HG03280 (cell line): ENCODE measurements at regions not wholly inside any gene's neighbourhood (a gene's known extent, or its start where the extent isn't known, plus 50 kb on each side); places are given as distances from the start of the nearest gene placed in this dataset.

Experiments used
- ATAC-seq: cut with Tn5 transposase; IDR thresholded peaks from one replicate; pipeline ENCODE4 v1.9.1; 2021; ENCODE audit warnings: mild to moderate bottlenecking, moderate library complexity; ENCODE audit not compliant: unreplicated experiment

- no peak for ATAC-seq
These were observed 1119.7 kb upstream of the CNTNAP5 start for GRCh38 chr2:122905431-122905830.

- ATAC-seq, result no peak
These were observed 1116.9 kb upstream of the CNTNAP5 start for GRCh38 chr2:122908159-122908558.

GRCh38 chr2:122927197-122927596, 1097.9 kb upstream of the CNTNAP5 start:
- ATAC-seq, result no peak

GRCh38 chr2:122927710-122928557, 1097.2 kb upstream of the CNTNAP5 start:
- ATAC-seq, result no peak

GRCh38 chr2:122929347-122929746, 1095.7 kb upstream of the CNTNAP5 start:
- ATAC-seq, result no peak

- no peak for ATAC-seq
These were observed 1089.6 kb upstream of the CNTNAP5 start for GRCh38 chr2:122935506-122935905.

- no peak for ATAC-seq
These were observed 1085.3 kb upstream of the CNTNAP5 start for GRCh38 chr2:122939796-122940195.

- no peak for ATAC-seq
These were observed 1075.6 kb upstream of the CNTNAP5 start for GRCh38 chr2:122949523-122949922.

DNA sequence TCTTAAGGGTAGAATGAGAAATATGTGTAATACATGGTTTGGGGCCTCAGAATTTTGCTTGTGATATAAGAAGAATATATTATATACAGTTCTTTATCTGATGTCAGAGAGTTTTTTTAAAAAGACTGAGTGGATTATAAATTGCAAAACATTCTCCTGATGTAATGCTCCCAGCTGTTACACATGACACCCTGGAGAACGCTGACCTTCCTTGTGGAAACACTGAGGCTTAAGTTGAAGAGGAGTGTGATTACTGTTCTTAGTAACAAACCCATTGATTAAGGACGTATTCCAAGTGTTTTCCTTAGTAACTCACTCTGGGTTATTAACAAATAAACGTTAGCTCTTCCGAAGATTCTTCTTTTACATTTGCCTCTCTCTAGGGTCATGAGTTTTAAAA, 1069.3 kb upstream of the CNTNAP5 start:
- no peak for ATAC-seq

GRCh38 chr2:122960759-122961641, 1064.1 kb upstream of the CNTNAP5 start:
- ATAC-seq, result no peak

DNA sequence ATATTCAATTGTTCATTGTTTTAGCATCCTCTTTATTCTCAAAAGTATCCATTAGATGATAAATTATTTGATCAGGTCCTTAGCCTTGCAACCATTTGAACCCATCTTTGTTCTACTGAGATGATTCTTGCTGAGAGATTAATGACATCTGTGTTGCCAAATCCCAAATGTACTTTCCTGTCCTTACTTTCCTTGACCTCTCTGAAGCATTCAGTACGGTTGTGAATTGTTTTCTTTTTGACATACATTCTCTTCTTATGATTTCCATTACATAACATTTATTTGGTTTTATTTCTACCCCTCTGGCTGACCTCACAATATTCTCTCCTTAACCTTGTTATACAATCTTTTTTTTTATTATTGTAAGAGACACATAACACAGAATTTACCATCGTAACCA, 1058.6 kb upstream of the CNTNAP5 start:
- ATAC-seq, result no peak

GRCh38 chr2:122977580-122977979, 1047.5 kb upstream of the CNTNAP5 start:
- no peak for ATAC-seq

DNA sequence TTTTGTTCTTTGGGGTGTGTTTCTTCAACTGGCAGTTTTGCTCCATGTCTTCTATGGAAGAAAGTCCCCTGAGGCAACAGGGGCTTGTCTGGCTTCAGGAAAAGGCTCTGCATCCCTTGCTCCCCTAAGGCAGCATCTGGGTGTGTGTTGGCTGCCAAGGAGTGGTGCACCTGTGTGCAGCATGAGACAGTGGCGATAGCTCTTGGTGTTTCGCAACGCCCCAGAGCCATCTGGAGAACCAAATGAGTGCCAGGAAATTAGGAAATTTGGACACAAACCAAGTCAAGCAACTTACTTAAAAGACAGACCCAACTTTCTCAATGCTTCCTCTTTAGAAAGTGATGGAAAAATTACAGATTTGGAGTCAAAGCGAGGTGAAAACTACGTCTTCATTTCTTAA, 1044.4 kb upstream of the CNTNAP5 start:
- no peak for ATAC-seq

DNA sequence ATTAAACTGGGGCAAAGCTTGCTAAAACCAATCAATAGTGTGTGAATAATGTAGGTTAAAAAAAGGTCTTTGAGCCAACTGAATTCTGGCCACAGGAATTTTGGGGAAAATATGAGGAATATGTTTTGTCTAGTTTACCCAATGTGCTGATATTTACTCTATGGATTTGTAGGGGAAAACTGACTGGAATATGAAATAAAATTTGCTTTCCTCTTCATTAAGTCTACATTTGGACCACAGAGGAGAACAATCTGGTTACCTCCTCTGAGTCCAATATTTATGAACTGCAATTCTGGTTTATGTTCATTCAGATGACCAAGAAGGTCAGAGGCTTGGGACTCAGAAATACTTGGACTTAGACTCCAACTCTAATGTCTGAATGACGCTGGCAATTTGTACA, 1042.2 kb upstream of the CNTNAP5 start:
- ATAC-seq, result no peak

DNA sequence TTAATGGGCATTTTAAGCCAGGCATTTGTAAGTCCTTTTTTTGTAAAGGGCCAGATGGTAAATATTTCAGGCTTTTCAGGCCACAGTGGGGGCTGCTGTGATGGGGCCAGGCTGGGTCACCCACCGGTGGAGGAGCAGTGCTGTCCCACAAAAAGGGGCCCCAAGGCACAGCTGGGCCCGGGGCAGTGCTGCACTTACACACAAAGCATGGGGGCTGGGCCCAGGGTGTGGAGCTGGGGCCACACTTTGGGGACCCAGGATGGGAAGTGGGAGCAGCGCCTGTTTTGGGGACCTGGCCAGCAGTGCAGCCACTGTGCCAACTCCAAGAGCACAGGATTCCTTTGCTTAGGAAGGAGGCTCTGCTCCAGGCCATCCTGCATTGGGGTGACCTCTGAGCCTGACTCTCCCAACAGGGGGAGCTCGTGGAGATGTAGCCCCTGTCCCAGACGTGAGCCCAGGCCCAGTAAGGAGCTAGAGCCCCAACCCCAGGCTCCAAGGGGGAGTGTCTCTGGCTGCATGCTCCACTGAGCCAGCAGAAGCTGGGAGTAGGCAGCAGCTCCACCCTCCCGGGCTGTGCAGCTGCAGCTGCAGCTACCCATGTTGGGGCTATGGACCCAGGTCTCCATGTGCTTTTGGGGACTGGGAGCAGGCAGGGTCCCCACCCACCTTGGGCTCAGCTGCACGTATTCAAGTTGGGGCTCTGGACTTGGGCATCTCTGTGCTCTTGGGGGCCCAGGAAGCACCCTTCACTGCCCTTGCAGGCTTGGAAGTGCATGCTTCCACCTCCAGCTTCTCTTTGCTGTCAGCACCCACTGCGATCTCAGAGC, 1036.5 kb upstream of the CNTNAP5 start:
- no peak for ATAC-seq

DNA sequence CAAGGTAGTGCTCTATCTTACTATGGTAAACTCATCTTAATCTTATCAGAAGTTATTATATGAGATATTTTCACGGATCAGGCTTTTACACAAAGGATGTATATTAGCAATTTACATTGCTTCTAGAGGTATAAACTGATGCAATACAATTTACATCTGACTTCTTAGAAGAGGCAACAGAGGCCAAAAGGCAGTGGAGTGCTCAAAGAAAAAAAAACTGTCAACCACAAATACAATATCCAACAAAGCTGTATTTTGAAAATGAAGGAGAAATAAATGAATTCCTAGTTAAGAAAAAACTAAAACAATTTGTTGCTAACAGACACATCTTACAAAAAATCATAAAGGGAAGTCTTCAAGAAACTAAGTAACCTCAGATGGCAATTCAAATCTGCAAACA, 1031.5 kb upstream of the CNTNAP5 start:
- no peak for ATAC-seq

DNA sequence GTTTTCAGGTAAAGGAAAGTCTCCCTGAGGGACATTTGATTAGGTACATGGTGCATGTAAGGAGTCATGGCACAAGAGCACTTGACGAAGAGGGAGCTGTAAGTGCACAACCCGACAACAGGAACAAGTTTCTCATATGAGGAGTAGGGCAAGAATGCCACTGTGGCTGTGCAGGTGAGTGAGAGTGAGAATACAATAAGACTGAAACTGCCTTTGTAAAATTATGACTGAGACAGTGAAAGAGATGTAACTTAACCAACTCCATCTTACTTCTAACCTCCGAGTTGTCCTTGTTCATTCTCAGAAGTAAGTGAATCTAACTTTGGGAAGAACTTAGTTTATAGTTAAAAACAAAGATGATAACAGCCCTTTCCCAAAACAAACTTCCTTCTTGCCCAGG, 1025.8 kb upstream of the CNTNAP5 start:
- no peak for ATAC-seq

- no peak for ATAC-seq
These were observed 1025.3 kb upstream of the CNTNAP5 start for GRCh38 chr2:122999821-123000220.

GRCh38 chr2:123002660-123003248, 1022.3 kb upstream of the CNTNAP5 start:
- ATAC-seq, result no peak

DNA sequence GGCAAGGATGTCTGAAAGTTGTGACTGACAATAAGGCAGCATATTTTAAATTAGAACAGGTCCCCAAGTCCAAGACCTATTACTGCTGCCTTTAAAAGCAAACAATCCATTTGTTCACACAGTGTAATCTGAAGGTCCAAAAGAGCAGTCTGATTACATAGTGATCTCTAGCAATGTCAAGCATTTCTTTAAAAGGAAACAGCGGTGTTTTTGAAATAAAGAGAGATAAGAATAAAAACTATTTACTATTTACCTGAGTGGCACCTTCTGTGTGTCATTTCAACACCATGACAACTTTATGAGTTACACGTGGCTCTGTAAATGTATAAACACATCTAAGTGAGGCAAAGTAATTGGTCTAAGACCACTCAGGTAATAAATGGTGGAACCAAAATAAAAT, 1009.9 kb upstream of the CNTNAP5 start:
- no peak for ATAC-seq

DNA sequence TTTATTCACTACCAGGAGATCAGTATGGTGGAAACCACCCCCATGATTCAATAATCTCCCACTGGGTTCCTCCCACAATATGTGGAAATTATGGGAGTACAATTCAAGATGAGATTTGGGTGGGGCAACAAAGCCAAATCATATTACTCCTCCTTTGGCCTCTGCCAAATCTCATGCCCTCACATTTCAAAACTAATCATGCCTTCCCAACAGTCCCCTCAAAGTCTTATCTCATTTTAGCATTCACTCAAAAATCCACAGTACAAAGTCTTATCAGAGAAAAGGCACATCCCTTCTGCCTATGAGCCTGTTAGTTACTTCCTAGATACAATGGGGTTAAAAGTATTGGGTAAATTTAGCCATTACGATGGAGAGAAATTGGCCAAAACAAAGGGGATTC, 989.5 kb upstream of the CNTNAP5 start:
- no peak for ATAC-seq
